ENCODE measurements at regions not wholly inside any gene's neighbourhood (a gene's known extent, or its start where the extent isn't known, plus 50 kb on each side); places are given as distances from the start of the nearest gene placed in this dataset.
"Not testable (repeated sequence)": the region's sequence is repeated elsewhere in the genome, so short reads cannot be mapped to it uniquely, and the experiment has no call there.

GRCh38 chr11:38700111-38700510 lies 2102.1 kb upstream of the RAG2 start:
- no peak for TF ChIP-seq CTCF (conservative IDR thresholded peaks at IDR 0.05; ENCODE audit: low read length)
- no peak for TF ChIP-seq EZH2phosphoT487 (IDR thresholded peaks at IDR 0.05; ENCODE audit: borderline replicate concordance, low read depth, low read length)
- no peaks in the 10 kb centered on the region for H4K20me1 ChIP-seq (ENCODE audit: insufficient read depth, low read length)
- H3K4me1 ChIP-seq (ENCODE audit: insufficient read depth, low read length, poor library complexity, severe bottlenecking) = no peaks in the 10 kb centered on the region
- H3K36me3 ChIP-seq (ENCODE audit: insufficient read depth, low read length) = no peaks in the 10 kb centered on the region
- intact Hi-C loops (cut with micrococcal nuclease; ENCODE audit: unreplicated experiment) = no loop called here
- H3K4me2 ChIP-seq (ENCODE audit: low read length) = no peak overlapping the region
- no peak overlapping the region for H2AFZ ChIP-seq (ENCODE audit: low read length)
- H3K27ac ChIP-seq (ENCODE audit: low read depth, low read length, poor library complexity, severe bottlenecking) = no peak overlapping the region
- H3K79me2 ChIP-seq (ENCODE audit: insufficient read depth, low read depth, low read length) = no peaks in the 10 kb centered on the region
- H3K4me3 ChIP-seq (ENCODE audit: low read depth, low read length, poor library complexity, severe bottlenecking) = no peak overlapping the region
- no peak for DNase-seq (ENCODE audit: low spot score)
- H3K9me3 ChIP-seq (ENCODE audit: low read length) = no peaks in the 10 kb centered on the region
- POLR2A ChIA-PET = interaction anchor here (0.6 kb wide), 1 partner anchor 998 kb away, joined by 6 read pairs; no protein-coding TSS in a partner anchor
- CTCF ChIA-PET (ENCODE audit: unreplicated experiment) = no interaction called here
- no TSS peak for BruUV-seq (replicated peaks)
- H3K9me2 ChIP-seq (ENCODE audit: insufficient read depth, low read length) = no peaks in the 10 kb centered on the region

- intact Hi-C loops (cut with micrococcal nuclease; ENCODE audit: unreplicated experiment) = no loop called here
- H3K79me2 ChIP-seq (ENCODE audit: insufficient read depth, low read depth, low read length) = no peaks in the 10 kb centered on the region
- H2AFZ ChIP-seq (ENCODE audit: low read length) = no peak overlapping the region
- H3K4me1 ChIP-seq (ENCODE audit: insufficient read depth, low read length, poor library complexity, severe bottlenecking) = no peaks in the 10 kb centered on the region
- H3K27ac ChIP-seq (ENCODE audit: low read depth, low read length, poor library complexity, severe bottlenecking) = no peak overlapping the region
- H3K9me2 ChIP-seq (ENCODE audit: insufficient read depth, low read length) = no peaks in the 10 kb centered on the region
- ChIA-PET POLR2A (no interaction called here), CTCF (ENCODE audit: unreplicated experiment) (no interaction called here)
- H4K20me1 ChIP-seq (ENCODE audit: insufficient read depth, low read length) = no peaks in the 10 kb centered on the region
- no peak overlapping the region for H3K4me2 ChIP-seq (ENCODE audit: low read length)
- H3K36me3 ChIP-seq (ENCODE audit: insufficient read depth, low read length) = no peaks in the 10 kb centered on the region
- H3K9me3 ChIP-seq (ENCODE audit: low read length) = no peaks in the 10 kb centered on the region
- BruUV-seq (replicated peaks) = no TSS peak
- DNase-seq (ENCODE audit: low spot score) = no peak
- no peak for TF ChIP-seq EZH2phosphoT487 (IDR thresholded peaks at IDR 0.05; ENCODE audit: borderline replicate concordance, low read depth, low read length)
- no peak for TF ChIP-seq CTCF (conservative IDR thresholded peaks at IDR 0.05; ENCODE audit: low read length)
- H3K4me3 ChIP-seq (ENCODE audit: low read depth, low read length, poor library complexity, severe bottlenecking) = no peak overlapping the region
Observed at GRCh38 chr11:38693306-38693705, 2095.3 kb upstream of the RAG2 start.

GRCh38 chr11:38690211-38690610 lies 2092.2 kb upstream of the RAG2 start:
- H3K4me2 ChIP-seq (ENCODE audit: low read length); H4K20me1 ChIP-seq (ENCODE audit: insufficient read depth, low read length); H3K9me2 ChIP-seq (ENCODE audit: insufficient read depth, low read length); H3K9me3 ChIP-seq (ENCODE audit: low read length); H3K27ac ChIP-seq (ENCODE audit: low read depth, low read length, poor library complexity, severe bottlenecking); H2AFZ ChIP-seq (ENCODE audit: low read length); POLR2A ChIA-PET; CTCF ChIA-PET (ENCODE audit: unreplicated experiment); H3K36me3 ChIP-seq (ENCODE audit: insufficient read depth, low read length); H3K79me2 ChIP-seq (ENCODE audit: insufficient read depth, low read depth, low read length); BruUV-seq (replicated peaks); H3K4me1 ChIP-seq (ENCODE audit: insufficient read depth, low read length, poor library complexity, severe bottlenecking); intact Hi-C loops (cut with micrococcal nuclease; ENCODE audit: unreplicated experiment); DNase-seq (ENCODE audit: low spot score); H3K4me3 ChIP-seq (ENCODE audit: low read depth, low read length, poor library complexity, severe bottlenecking): not testable (repeated sequence)

Data from OCI-LY7 (cell line).